Inflammatory macrophage treated with lipopolysaccharide for 1 hour (primary cell): ENCODE measurements at regions not wholly inside any gene's neighbourhood (a gene's known extent, or its start where the extent isn't known, plus 50 kb on each side); places are given as distances from the start of the nearest gene placed in this dataset.

Source experiments
- DNase-seq, 2 donors: peaks; one replicate each; pipeline ENCODE4 v3.0.0-alpha.2; 2020 to 2022

GRCh38 chr7:50208378-50208982, 96.0 kb upstream of the IKZF1 start:
- DNase-seq, result peak; percentile 48 to 78

GRCh38 chr7:50207686-50208255, 96.7 kb upstream of the IKZF1 start:
- DNase-seq, result peak; percentile 80 to 84

- DNase-seq, result no peak
Measured at GRCh38 chr7:50207251-50207564, 97.3 kb upstream of the IKZF1 start.

- peak; percentile 51 to 69 for DNase-seq
Measured at GRCh38 chr7:50206453-50207250, 97.9 kb upstream of the IKZF1 start.

- no peak for DNase-seq
Measured at GRCh38 chr7:50205011-50205410, 99.5 kb upstream of the IKZF1 start.

- DNase-seq, result no peak
Measured at GRCh38 chr7:50204581-50204980, 99.9 kb upstream of the IKZF1 start.

- DNase-seq, result no peak
Measured at GRCh38 chr7:50203521-50203920, 101.0 kb upstream of the IKZF1 start.

GRCh38 chr7:50202052-50202555, 102.4 kb upstream of the IKZF1 start:
- no peak for DNase-seq

- DNase-seq, result peak in 1 of 2 donors; percentile 33
Measured at GRCh38 chr7:50199824-50200223, 104.7 kb upstream of the IKZF1 start.

GRCh38 chr7:50197549-50197948, 104.5 kb upstream of the ZPBP start:
- DNase-seq, result peak in 1 of 2 donors; percentile 80

- no peak for DNase-seq
Measured at GRCh38 chr7:50196719-50197118, 103.7 kb upstream of the ZPBP start.

GRCh38 chr7:50190776-50191175, 97.7 kb upstream of the ZPBP start:
- no peak for DNase-seq

GRCh38 chr7:50189371-50189770, 96.3 kb upstream of the ZPBP start:
- peak; percentile 68 to 90 for DNase-seq

GRCh38 chr7:50185951-50186682, 93.1 kb upstream of the ZPBP start:
- peak; percentile 30 to 66 for DNase-seq

GRCh38 chr7:50185208-50185607, 92.2 kb upstream of the ZPBP start:
- DNase-seq, result peak; percentile 56 to 75

GRCh38 chr7:50184271-50184990, 91.4 kb upstream of the ZPBP start:
- peak; percentile 34 to 55 for DNase-seq

- DNase-seq, result peak; percentile 71 to 85
Measured at GRCh38 chr7:50182759-50183158, 89.7 kb upstream of the ZPBP start.

GRCh38 chr7:50181081-50181480, 88.0 kb upstream of the ZPBP start:
- DNase-seq, result peak in 1 of 2 donors; percentile 58

- no peak for DNase-seq
Measured at GRCh38 chr7:50178166-50178565, 85.1 kb upstream of the ZPBP start.

- DNase-seq, result no peak
Measured at GRCh38 chr7:50174948-50175347, 81.9 kb upstream of the ZPBP start.

- DNase-seq, result no peak
Measured at GRCh38 chr7:50166997-50167965, 74.2 kb upstream of the ZPBP start.
